ENCODE measurements at regions not wholly inside any gene's neighbourhood (a gene's known extent, or its start where the extent isn't known, plus 50 kb on each side); places are given as distances from the start of the nearest gene placed in this dataset.

DNA sequence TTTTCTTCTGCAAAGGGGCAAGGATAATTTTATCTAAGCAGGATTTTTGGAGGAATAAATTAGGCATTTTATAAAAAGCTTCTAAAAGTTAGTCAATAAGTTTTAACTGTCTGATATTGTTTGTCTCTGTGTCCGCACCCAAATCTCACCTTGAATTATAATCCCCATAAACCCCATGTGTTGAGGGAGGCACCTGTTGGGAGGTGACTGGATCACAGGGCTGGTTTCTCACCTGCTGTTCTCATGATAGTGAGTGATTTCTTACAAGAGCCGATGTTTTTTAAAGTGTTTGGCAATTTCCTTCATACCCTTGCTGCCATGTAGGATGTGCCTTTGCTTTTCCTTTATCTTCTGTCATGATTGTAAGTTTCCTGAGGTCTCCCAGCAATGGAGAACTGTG lies 481.4 kb downstream of the GBA3 start:
- TF ChIP-seq SMC3 (conservative IDR thresholded peaks at IDR 0.05; ENCODE audit: poor library complexity) (no peak), CTCF (IDR thresholded peaks at IDR 0.05; ENCODE audit: poor library complexity, severe bottlenecking) (no peak), TAF1 (IDR thresholded peaks at IDR 0.05; ENCODE audit: low read depth) (no peak)

Data from neural cell (in vitro differentiated cells).